ENCODE measurements at regions not wholly inside any gene's neighbourhood (a gene's known extent, or its start where the extent isn't known, plus 50 kb on each side); places are given as distances from the start of the nearest gene placed in this dataset.

GRCh38 chr15:47301481-47301880 is 415.8 kb upstream of the SEMA6D start:
- TF ChIP-seq MYC (IDR thresholded peaks at IDR 0.05; ENCODE audit: low read depth, low read length), result no peak
- TF ChIP-seq, protein P1, sequence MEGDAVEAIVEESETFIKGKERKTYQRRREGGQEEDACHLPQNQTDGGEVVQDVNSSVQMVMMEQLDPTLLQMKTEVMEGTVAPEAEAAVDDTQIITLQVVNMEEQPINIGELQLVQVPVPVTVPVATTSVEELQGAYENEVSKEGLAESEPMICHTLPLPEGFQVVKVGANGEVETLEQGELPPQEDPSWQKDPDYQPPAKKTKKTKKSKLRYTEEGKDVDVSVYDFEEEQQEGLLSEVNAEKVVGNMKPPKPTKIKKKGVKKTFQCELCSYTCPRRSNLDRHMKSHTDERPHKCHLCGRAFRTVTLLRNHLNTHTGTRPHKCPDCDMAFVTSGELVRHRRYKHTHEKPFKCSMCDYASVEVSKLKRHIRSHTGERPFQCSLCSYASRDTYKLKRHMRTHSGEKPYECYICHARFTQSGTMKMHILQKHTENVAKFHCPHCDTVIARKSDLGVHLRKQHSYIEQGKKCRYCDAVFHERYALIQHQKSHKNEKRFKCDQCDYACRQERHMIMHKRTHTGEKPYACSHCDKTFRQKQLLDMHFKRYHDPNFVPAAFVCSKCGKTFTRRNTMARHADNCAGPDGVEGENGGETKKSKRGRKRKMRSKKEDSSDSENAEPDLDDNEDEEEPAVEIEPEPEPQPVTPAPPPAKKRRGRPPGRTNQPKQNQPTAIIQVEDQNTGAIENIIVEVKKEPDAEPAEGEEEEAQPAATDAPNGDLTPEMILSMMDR (IDR thresholded peaks at IDR 0.05; ENCODE audit: low read depth, low read length), result no peak
- no peak for TF ChIP-seq POLR2A (IDR thresholded peaks at IDR 0.05; ENCODE audit: extremely low read depth, insufficient read length)
- TF ChIP-seq MAX (IDR thresholded peaks at IDR 0.05; ENCODE audit: low read depth, low read length), result no peak
- H3K4me3 ChIP-seq (ENCODE audit: low read depth, low read length), result no peak overlapping the region
- DNase-seq (ENCODE audit: low read depth), result no peak

GRCh38 chr15:47304656-47305055 is 412.6 kb upstream of the SEMA6D start:
- no peak overlapping the region for H3K4me3 ChIP-seq (ENCODE audit: low read depth, low read length)
- no peak for DNase-seq (ENCODE audit: low read depth)
- TF ChIP-seq MYC (IDR thresholded peaks at IDR 0.05; ENCODE audit: low read depth, low read length), result no peak
- TF ChIP-seq MAX (IDR thresholded peaks at IDR 0.05; ENCODE audit: low read depth, low read length), result no peak
- TF ChIP-seq, protein P1 (IDR thresholded peaks at IDR 0.05; ENCODE audit: low read depth, low read length), result no peak
- TF ChIP-seq POLR2A (IDR thresholded peaks at IDR 0.05; ENCODE audit: extremely low read depth, insufficient read length), result no peak

GRCh38 chr15:47312161-47312560 is 405.1 kb upstream of the SEMA6D start:
- no peak for DNase-seq (ENCODE audit: low read depth)
- TF ChIP-seq MYC (IDR thresholded peaks at IDR 0.05; ENCODE audit: low read depth, low read length), result no peak
- no peak for TF ChIP-seq MAX (IDR thresholded peaks at IDR 0.05; ENCODE audit: low read depth, low read length)
- TF ChIP-seq POLR2A (IDR thresholded peaks at IDR 0.05; ENCODE audit: extremely low read depth, insufficient read length), result no peak
- TF ChIP-seq, protein P1 (IDR thresholded peaks at IDR 0.05; ENCODE audit: low read depth, low read length), result no peak
- H3K4me3 ChIP-seq (ENCODE audit: low read depth, low read length), result no peak overlapping the region

DNA sequence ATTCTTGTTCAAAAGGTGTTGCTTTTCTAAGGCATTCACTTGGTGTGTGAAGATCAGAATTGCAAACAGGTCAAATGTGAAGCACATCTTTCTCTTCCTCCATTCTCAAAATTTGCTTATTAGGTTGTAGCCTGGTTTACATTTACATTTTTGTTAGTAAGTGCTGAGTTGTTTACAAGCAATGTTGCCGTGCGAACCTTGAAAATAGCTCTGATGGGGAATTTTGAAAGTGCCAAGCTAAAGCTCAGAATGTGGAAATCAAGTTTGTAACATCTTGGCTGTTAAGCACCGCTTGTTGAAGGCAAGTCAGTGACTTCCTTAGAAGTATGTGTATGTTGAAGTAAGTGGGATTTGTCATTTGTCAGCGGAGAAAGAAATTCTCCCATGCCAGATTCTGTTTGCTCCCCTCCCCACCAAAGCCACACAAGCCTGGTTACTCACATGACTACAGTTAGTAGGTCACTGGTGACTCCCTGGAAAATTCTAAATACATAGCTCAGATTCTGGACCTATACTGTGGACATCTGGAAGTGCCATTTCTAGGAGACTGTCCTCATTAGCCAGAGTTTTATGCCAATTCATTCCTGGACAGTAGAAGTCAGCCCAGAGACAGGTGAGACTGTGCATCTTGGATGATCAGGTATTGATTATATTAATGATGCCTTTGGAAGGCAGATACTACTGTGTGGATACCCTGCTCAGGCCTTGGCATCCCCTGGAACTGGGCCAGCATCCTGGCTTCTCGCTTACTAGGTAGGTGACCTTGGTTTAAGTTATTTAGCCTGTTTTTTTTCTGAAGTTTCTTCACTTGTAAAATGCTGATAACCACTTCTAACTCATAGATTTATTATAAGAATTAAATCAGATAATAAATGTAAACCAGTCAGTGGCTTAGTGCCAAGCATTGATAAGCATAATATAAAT is 390.6 kb upstream of the SEMA6D start:
- DNase-seq (ENCODE audit: low read depth), result no peak

DNA sequence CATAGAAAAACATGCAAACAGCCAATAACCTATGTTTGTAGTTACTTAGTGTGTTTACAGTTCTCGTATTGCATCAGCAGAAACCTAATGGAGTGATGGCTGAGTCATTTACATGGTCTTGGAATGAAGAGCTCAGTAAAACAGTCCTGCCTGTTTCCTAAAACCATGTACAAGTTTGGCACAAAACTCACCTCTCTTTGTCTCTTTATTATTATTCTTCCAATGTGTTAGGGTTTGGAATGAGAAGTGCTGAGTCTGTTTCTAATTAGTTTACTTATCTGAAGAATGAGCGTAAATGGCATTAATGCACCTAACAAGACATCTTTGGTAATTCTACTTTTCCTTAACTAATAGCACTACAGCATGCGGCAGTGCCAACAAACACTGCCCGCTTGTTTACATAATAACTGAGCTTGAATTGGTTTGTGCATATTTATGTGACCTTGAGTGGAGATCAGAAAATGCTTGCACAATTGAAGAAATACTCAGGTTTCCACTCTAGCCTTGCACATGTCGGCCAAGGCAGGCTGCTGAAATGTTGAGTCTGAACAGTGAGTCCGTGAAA is 385.4 kb upstream of the SEMA6D start:
- DNase-seq (ENCODE audit: low read depth), result no peak
- TF ChIP-seq POLR2A (IDR thresholded peaks at IDR 0.05; ENCODE audit: extremely low read depth, insufficient read length) (no peak), MYC (IDR thresholded peaks at IDR 0.05; ENCODE audit: low read depth, low read length) (no peak), MAX (IDR thresholded peaks at IDR 0.05; ENCODE audit: low read depth, low read length) (no peak)
- TF ChIP-seq, protein P1 (IDR thresholded peaks at IDR 0.05; ENCODE audit: low read depth, low read length), result no peak
- no peak overlapping the region for H3K4me3 ChIP-seq (ENCODE audit: low read depth, low read length)

More for the DNA sequence above, 390.6 kb upstream of the SEMA6D start:
- H3K4me3 ChIP-seq (ENCODE audit: low read depth, low read length), result no peak overlapping the region
- TF ChIP-seq, protein P1 (IDR thresholded peaks at IDR 0.05; ENCODE audit: low read depth, low read length), result no peak
- TF ChIP-seq MYC (IDR thresholded peaks at IDR 0.05; ENCODE audit: low read depth, low read length) (no peak), POLR2A (IDR thresholded peaks at IDR 0.05; ENCODE audit: extremely low read depth, insufficient read length) (no peak), MAX (IDR thresholded peaks at IDR 0.05; ENCODE audit: low read depth, low read length) (no peak)
